Stomach (tissue), 4 donors: ENCODE measurements at regions not wholly inside any gene's neighbourhood (a gene's known extent, or its start where the extent isn't known, plus 50 kb on each side); places are given as distances from the start of the nearest gene placed in this dataset.

Source experiments
- EP300 ChIP-seq: sonication (generic); formaldehyde crosslinking; IDR thresholded peaks from one replicate; pipeline ENCODE4 v1.6.1; 2017; ENCODE audit warnings: antibody characterized with exemption
- POLR2A ChIP-seq, 4 donors: fragments of 450-650 bp; IDR thresholded peaks; one replicate each; pipeline ENCODE4 v1.6.1; 2016; ENCODE audit warnings: antibody characterized with exemption in 4 of 4, control low read depth in 2 of 4, mild to moderate bottlenecking in 1 of 4, moderate library complexity in 1 of 4
- TF ChIP-seq, protein P1 (sequence below), 7 experiments: fragments of 450-650 bp in 4 of 7; fragments of 200-600 bp in 3 of 7; sonication (generic) in 3 of 7; IDR thresholded peaks; one replicate each; pipeline ENCODE4 v1.5.1; 2016 to 2019; ENCODE audit warnings: antibody characterized with exemption in 7 of 7, control low read depth in 2 of 7, mild to moderate bottlenecking in 1 of 7

DNA sequence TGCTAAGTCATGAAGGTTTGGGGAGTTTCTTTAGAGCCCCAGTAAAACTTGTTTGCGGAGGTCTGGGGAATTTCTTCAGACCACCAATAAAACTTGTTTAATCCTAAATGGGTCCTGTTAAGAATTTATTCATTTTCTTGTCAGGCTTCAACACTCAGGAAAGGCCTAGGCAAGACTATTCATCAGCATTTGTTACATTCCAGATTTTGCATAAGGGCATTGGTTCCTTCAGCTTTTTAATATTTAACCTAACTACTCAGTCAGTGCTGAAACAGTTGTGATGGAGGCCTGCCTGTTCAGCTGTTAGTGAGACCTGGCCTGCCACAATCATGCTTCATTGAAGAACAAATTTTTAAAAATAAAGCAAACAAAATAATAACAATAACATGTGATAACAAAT, 954.2 kb upstream of the SEMA6D start:
- TF ChIP-seq, protein P1, sequence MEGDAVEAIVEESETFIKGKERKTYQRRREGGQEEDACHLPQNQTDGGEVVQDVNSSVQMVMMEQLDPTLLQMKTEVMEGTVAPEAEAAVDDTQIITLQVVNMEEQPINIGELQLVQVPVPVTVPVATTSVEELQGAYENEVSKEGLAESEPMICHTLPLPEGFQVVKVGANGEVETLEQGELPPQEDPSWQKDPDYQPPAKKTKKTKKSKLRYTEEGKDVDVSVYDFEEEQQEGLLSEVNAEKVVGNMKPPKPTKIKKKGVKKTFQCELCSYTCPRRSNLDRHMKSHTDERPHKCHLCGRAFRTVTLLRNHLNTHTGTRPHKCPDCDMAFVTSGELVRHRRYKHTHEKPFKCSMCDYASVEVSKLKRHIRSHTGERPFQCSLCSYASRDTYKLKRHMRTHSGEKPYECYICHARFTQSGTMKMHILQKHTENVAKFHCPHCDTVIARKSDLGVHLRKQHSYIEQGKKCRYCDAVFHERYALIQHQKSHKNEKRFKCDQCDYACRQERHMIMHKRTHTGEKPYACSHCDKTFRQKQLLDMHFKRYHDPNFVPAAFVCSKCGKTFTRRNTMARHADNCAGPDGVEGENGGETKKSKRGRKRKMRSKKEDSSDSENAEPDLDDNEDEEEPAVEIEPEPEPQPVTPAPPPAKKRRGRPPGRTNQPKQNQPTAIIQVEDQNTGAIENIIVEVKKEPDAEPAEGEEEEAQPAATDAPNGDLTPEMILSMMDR (IDR thresholded peaks at IDR 0.05) = no peak
- no peak for TF ChIP-seq EP300
- TF ChIP-seq POLR2A (IDR thresholded peaks at IDR 0.05) = no peak
